ENCODE measurements at regions not wholly inside any gene's neighbourhood (a gene's known extent, or its start where the extent isn't known, plus 50 kb on each side); places are given as distances from the start of the nearest gene placed in this dataset.

DNA sequence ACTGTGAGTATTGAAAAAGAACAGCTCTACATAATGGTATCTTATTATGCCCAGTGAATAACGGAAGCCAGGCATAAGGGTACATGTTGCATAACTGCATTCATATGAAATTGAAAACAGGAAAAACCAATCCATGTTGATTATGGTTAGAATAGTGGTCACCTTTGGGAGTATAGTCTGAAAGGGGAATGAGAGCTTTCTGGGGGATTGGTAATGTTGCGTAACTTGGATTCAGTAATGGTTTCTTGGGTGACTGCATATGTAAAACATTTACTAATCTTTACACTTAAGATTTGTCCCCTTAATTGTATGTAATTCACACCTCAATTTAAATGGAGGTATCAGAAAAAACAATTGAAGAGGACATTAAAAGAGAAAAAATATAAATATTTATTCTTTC is 292.1 kb downstream of the LMO4 start:
- no peak overlapping the region for H3K4me3 ChIP-seq (ENCODE audit: low read length)
- no peaks in the 10 kb centered on the region for H4K20me1 ChIP-seq (ENCODE audit: insufficient read depth, low read length)
- TF ChIP-seq EZH2phosphoT487 (IDR thresholded peaks at IDR 0.05; ENCODE audit: low read length) (no peak), EZH2 (optimal IDR thresholded peaks at IDR 0.05; ENCODE audit: low read depth, low read length) (no peak)
- TF ChIP-seq, protein P1, sequence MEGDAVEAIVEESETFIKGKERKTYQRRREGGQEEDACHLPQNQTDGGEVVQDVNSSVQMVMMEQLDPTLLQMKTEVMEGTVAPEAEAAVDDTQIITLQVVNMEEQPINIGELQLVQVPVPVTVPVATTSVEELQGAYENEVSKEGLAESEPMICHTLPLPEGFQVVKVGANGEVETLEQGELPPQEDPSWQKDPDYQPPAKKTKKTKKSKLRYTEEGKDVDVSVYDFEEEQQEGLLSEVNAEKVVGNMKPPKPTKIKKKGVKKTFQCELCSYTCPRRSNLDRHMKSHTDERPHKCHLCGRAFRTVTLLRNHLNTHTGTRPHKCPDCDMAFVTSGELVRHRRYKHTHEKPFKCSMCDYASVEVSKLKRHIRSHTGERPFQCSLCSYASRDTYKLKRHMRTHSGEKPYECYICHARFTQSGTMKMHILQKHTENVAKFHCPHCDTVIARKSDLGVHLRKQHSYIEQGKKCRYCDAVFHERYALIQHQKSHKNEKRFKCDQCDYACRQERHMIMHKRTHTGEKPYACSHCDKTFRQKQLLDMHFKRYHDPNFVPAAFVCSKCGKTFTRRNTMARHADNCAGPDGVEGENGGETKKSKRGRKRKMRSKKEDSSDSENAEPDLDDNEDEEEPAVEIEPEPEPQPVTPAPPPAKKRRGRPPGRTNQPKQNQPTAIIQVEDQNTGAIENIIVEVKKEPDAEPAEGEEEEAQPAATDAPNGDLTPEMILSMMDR (IDR thresholded peaks at IDR 0.05; ENCODE audit: low read length) = no peak
- H3K9me3 ChIP-seq (replicated peaks; ENCODE audit: insufficient read depth, low read length) = no peaks in the 10 kb centered on the region
- no peak for DNase-seq
- no peaks in the 10 kb centered on the region for H3K4me1 ChIP-seq (ENCODE audit: low read length)
- H3K36me3 ChIP-seq (replicated peaks; ENCODE audit: insufficient read depth, low read length) = no peaks in the 10 kb centered on the region
- H3K4me2 ChIP-seq (ENCODE audit: low read depth, low read length) = no peak overlapping the region
- no peak overlapping the region for H2AFZ ChIP-seq (ENCODE audit: low read length)
- H3K9me2 ChIP-seq (replicated peaks; ENCODE audit: insufficient read depth, low read length) = no peaks in the 10 kb centered on the region
- no peaks in the 10 kb centered on the region for H3K79me2 ChIP-seq (ENCODE audit: low read length)
- no peaks in the 10 kb centered on the region for H3F3A ChIP-seq (ENCODE audit: insufficient read depth, low read length)
- no peaks in the 10 kb centered on the region for H3K27me3 ChIP-seq (replicated peaks; ENCODE audit: insufficient read depth, low read length)
- H3K27ac ChIP-seq (ENCODE audit: low read length) = no peak overlapping the region
- no peak overlapping the region for H3K9ac ChIP-seq (ENCODE audit: low read length)

DNA sequence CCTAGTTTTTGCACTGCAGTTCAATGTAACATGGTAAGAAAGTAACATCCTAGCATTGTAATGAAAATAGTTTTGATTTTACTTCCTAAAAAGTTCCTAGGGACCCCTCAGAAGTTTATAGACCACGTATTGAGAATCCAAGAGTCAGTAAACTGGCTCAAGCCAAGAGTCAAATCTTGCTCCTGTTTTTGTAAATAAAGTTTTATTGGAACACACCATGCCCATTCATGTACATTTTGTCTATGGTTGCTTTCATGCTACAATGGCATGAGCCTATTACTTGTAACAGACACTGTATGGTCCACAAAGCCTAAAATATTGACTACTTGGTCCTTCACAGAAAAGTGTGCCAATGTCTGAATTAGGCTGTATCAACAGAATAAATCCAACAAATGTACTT is 301.0 kb downstream of the LMO4 start:
- Histone ChIP-seq H3K9ac (ENCODE audit: low read length) (no peak overlapping the region), H3K9me3 (replicated peaks; ENCODE audit: insufficient read depth, low read length) (no peaks in the 10 kb centered on the region), H3F3A (ENCODE audit: insufficient read depth, low read length) (no peaks in the 10 kb centered on the region), H3K9me2 (replicated peaks; ENCODE audit: insufficient read depth, low read length) (no peaks in the 10 kb centered on the region), H3K27ac (ENCODE audit: low read length) (no peak overlapping the region), H3K4me1 (ENCODE audit: low read length) (no peaks in the 10 kb centered on the region), H3K4me3 (ENCODE audit: low read length) (no peak overlapping the region), H3K4me2 (ENCODE audit: low read depth, low read length) (no peak overlapping the region), H3K27me3 (replicated peaks; ENCODE audit: insufficient read depth, low read length) (no peaks in the 10 kb centered on the region), H3K36me3 (replicated peaks; ENCODE audit: insufficient read depth, low read length) (no peaks in the 10 kb centered on the region), H3K79me2 (ENCODE audit: low read length) (no peaks in the 10 kb centered on the region), H2AFZ (ENCODE audit: low read length) (no peak overlapping the region), H4K20me1 (ENCODE audit: insufficient read depth, low read length) (no peaks in the 10 kb centered on the region)
- TF ChIP-seq EZH2 (optimal IDR thresholded peaks at IDR 0.05; ENCODE audit: low read depth, low read length) (no peak), EZH2phosphoT487 (IDR thresholded peaks at IDR 0.05; ENCODE audit: low read length) (no peak)
- TF ChIP-seq, protein P1 (IDR thresholded peaks at IDR 0.05; ENCODE audit: low read length) = no peak
- no peak for DNase-seq

DNA sequence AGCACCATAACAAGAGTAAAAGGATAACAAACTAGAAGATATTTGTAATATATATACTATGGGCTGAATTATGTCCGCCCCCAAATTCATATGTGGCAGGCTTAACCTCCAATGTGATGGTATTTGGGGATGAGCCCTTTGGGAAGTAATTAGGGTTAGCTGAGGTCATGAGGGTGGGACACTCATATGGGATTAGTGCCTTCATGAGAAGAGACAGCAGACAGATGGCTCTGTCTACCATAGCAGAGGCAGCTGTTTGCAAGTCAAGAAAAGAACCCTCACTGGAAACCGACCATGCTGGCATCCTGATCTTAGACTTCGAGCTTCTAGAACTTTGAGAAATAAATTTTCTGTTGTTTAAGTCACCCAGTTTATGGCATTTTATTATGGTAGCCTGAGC is 303.6 kb downstream of the LMO4 start:
- H3K27me3 ChIP-seq (replicated peaks; ENCODE audit: insufficient read depth, low read length) = no peaks in the 10 kb centered on the region
- TF ChIP-seq, protein P1 (IDR thresholded peaks at IDR 0.05; ENCODE audit: low read length) = no peak
- no peak for TF ChIP-seq EZH2 (optimal IDR thresholded peaks at IDR 0.05; ENCODE audit: low read depth, low read length)
- H3K36me3 ChIP-seq (replicated peaks; ENCODE audit: insufficient read depth, low read length) = no peaks in the 10 kb centered on the region
- no peaks in the 10 kb centered on the region for H3K79me2 ChIP-seq (ENCODE audit: low read length)
- H3F3A ChIP-seq (ENCODE audit: insufficient read depth, low read length) = no peaks in the 10 kb centered on the region
- no peak overlapping the region for H3K9ac ChIP-seq (ENCODE audit: low read length)
- no peak overlapping the region for H2AFZ ChIP-seq (ENCODE audit: low read length)
- no peak overlapping the region for H3K4me2 ChIP-seq (ENCODE audit: low read depth, low read length)
- no peaks in the 10 kb centered on the region for H4K20me1 ChIP-seq (ENCODE audit: insufficient read depth, low read length)
- no peaks in the 10 kb centered on the region for H3K4me1 ChIP-seq (ENCODE audit: low read length)
- DNase-seq = no peak
- H3K9me2 ChIP-seq (replicated peaks; ENCODE audit: insufficient read depth, low read length) = no peaks in the 10 kb centered on the region
- no peak overlapping the region for H3K4me3 ChIP-seq (ENCODE audit: low read length)
- no peak overlapping the region for H3K27ac ChIP-seq (ENCODE audit: low read length)
- no peaks in the 10 kb centered on the region for H3K9me3 ChIP-seq (replicated peaks; ENCODE audit: insufficient read depth, low read length)
